ENCODE measurements at regions not wholly inside any gene's neighbourhood (a gene's known extent, or its start where the extent isn't known, plus 50 kb on each side); places are given as distances from the start of the nearest gene placed in this dataset.

GRCh38 chr3:105096071-105096470, 270.6 kb upstream of the ALCAM start:
- no peak for TF ChIP-seq CTCF (IDR thresholded peaks at IDR 0.05)
- TF ChIP-seq EZH2phosphoT487 (IDR thresholded peaks at IDR 0.05): no peak

Data from neural progenitor cell (in vitro differentiated cells).